ENCODE measurements at regions not wholly inside any gene's neighbourhood (a gene's known extent, or its start where the extent isn't known, plus 50 kb on each side); places are given as distances from the start of the nearest gene placed in this dataset.

DNA sequence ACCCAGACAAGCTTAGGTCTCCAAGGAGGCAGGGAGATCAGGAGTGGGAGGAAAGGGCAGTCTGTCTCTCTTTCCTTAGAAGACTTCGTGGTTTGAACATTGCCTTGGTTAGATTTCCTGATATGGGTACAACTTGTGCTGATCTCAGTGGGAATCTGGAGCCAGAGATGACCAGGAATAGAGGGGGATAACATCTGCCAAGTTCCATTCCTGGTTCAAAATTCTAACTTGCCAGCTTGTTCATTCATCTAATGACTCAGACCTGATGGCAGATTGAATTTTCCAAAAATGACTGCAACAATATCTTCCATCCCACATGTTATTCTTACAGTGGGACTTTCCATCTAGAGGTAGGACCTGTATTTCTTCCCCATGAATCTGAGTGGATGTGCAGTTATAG lies 394.3 kb upstream of the PODXL start:
- Histone ChIP-seq H3K4me1 (peaks cover 0 to 47% (median 10%) of the 10 kb centered on the region in 3 donors), H3K36me3 (no peaks in the 10 kb centered on the region), H3K27ac (peak overlapping the region in 2 of 4 donors; percentile 55 to 61), H3K9me3 (peaks cover 0 to 8% (median 0%) of the 10 kb centered on the region in 3 donors), H3K4me3 (no peak overlapping the region), H3K27me3 (peaks cover 6% of the 10 kb centered on the region)
- 9% methylated on average over 1 of the region's 1 CpG; no CpG with 5 or more reads in 1 of the 2 donors for WGBS, 2 donors (ENCODE audit: low coverage in 1 of 2)
- no peak for ATAC-seq
- TF ChIP-seq EP300 (IDR thresholded peaks at IDR 0.05) (no peak), POLR2AphosphoS5 (IDR thresholded peaks at IDR 0.05) (peak; percentile 84), POLR2A (IDR thresholded peaks at IDR 0.05) (no peak)

DNA sequence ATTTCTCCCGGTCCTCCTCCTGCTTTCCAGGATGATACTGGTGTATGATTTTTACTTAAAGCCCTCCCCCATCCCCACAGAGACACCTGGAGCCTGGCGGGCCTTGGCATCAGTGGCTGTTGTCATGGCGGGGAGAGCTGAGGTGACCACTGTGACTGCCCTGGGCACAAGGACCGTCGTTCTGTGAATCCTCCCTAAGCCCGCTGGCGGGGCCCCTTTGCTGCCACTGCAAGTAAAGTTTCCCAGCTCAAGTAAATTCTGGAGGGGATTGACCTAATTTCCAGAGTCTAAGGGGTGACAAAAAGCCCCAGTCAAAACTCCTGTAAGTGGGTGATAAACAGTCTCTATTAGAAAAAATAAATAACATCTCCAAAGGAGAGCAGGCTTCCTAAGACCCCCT lies 393.2 kb upstream of the PODXL start:
- peaks cover 0 to 8% (median 0%) of the 10 kb centered on the region in 3 donors for H3K9me3 ChIP-seq
- H3K27ac ChIP-seq = peak overlapping the region in 2 of 4 donors; percentile 55 to 61
- ATAC-seq = no peak
- H3K4me3 ChIP-seq = no peak overlapping the region
- peaks cover 0 to 56% (median 10%) of the 10 kb centered on the region in 3 donors for H3K4me1 ChIP-seq
- 86 to 88% methylated on average over 1 to 2 of the region's 7 CpGs for WGBS, 2 donors (ENCODE audit: low coverage in 1 of 2)
- H3K36me3 ChIP-seq = no peaks in the 10 kb centered on the region
- TF ChIP-seq, protein P1, sequence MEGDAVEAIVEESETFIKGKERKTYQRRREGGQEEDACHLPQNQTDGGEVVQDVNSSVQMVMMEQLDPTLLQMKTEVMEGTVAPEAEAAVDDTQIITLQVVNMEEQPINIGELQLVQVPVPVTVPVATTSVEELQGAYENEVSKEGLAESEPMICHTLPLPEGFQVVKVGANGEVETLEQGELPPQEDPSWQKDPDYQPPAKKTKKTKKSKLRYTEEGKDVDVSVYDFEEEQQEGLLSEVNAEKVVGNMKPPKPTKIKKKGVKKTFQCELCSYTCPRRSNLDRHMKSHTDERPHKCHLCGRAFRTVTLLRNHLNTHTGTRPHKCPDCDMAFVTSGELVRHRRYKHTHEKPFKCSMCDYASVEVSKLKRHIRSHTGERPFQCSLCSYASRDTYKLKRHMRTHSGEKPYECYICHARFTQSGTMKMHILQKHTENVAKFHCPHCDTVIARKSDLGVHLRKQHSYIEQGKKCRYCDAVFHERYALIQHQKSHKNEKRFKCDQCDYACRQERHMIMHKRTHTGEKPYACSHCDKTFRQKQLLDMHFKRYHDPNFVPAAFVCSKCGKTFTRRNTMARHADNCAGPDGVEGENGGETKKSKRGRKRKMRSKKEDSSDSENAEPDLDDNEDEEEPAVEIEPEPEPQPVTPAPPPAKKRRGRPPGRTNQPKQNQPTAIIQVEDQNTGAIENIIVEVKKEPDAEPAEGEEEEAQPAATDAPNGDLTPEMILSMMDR (IDR thresholded peaks at IDR 0.05) = no peak
- TF ChIP-seq POLR2A (IDR thresholded peaks at IDR 0.05) = no peak
- no peak for TF ChIP-seq POLR2AphosphoS5 (IDR thresholded peaks at IDR 0.05)
- TF ChIP-seq EP300 (IDR thresholded peaks at IDR 0.05) = no peak
- peaks cover 16% of the 10 kb centered on the region for H3K27me3 ChIP-seq

DNA sequence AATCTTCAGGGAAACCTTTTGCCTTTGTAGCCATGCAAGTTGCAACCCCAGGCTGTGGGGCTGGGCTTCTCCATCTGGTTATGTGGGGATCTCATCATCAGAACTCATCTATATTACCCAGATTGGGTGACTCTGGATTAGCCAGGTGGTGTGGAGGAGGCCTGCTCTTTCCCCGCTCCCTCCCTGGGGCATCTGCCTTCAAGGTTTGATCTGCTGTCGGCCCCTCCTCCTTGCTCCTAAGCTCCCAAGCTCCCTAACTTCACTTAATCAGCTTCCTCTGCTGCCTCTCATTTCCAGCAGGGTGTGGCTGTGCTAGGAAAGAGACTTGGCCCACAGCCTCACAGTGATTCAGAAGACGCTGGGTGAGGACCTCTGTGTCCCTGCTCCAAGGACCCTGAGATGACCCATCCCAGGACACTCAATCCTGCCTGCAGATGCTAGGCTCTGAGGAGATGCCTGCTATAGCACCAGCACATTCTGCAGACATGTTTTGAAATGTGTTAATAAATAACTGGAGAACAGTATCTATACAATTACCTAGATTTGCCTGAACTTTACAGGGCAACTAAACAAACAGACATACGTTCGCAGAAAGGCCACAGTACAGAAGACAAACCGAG lies 392.1 kb upstream of the PODXL start:
- ATAC-seq = peak; percentile 51
- Histone ChIP-seq H3K27me3 (peaks cover 24% of the 10 kb centered on the region), H3K9me3 (peaks cover 0 to 8% (median 0%) of the 10 kb centered on the region in 3 donors), H3K27ac (peak overlapping the region in 2 of 4 donors; percentile 4 to 61), H3K4me1 (peaks cover 0 to 51% (median 10%) of the 10 kb centered on the region in 3 donors), H3K36me3 (no peaks in the 10 kb centered on the region), H3K4me3 (no peak overlapping the region)
- TF ChIP-seq, protein P1 (IDR thresholded peaks at IDR 0.05) = no peak
- TF ChIP-seq EP300 (IDR thresholded peaks at IDR 0.05) = no peak
- TF ChIP-seq POLR2AphosphoS5 (IDR thresholded peaks at IDR 0.05) = peak; percentile 57
- 50 to 60% methylated on average over 2 to 4 of the region's 6 CpGs for WGBS, 2 donors (ENCODE audit: low coverage in 1 of 2)

DNA sequence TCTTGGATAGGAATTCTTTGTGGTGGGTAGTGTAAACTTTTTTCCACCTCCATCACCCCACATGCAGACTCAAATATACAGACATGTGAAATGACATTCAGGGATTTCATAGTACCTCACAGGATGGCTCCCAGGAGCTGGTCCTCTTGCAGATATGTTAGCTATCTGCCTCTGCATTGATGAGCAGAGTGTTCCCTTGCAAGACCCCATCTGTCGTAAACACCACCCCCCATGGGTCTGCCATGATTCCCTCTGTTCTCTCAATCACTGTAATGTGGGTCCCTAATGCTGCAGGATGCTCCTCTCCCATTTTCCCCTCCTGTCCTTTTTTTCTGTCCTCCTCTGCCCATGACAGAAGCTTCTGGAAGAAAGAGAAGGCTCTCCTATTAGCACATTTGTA lies 391.2 kb upstream of the PODXL start:
- WGBS, 2 donors (ENCODE audit: low coverage in 1 of 2) = no CpG with 5 or more reads among the region's 1 CpG
- H3K27me3 ChIP-seq = peaks cover 33% of the 10 kb centered on the region
- H3K4me1 ChIP-seq = peaks cover 0 to 45% (median 10%) of the 10 kb centered on the region in 3 donors
- no peak for TF ChIP-seq POLR2AphosphoS5 (IDR thresholded peaks at IDR 0.05)
- TF ChIP-seq, protein P1 (IDR thresholded peaks at IDR 0.05) = no peak
- no peak for TF ChIP-seq EP300 (IDR thresholded peaks at IDR 0.05)
- no peak for TF ChIP-seq POLR2A (IDR thresholded peaks at IDR 0.05)
- ATAC-seq = no peak
- H3K36me3 ChIP-seq = no peaks in the 10 kb centered on the region
- H3K4me3 ChIP-seq = no peak overlapping the region
- peaks cover 0 to 8% (median 0%) of the 10 kb centered on the region in 3 donors for H3K9me3 ChIP-seq
- no peak overlapping the region for H3K27ac ChIP-seq

DNA sequence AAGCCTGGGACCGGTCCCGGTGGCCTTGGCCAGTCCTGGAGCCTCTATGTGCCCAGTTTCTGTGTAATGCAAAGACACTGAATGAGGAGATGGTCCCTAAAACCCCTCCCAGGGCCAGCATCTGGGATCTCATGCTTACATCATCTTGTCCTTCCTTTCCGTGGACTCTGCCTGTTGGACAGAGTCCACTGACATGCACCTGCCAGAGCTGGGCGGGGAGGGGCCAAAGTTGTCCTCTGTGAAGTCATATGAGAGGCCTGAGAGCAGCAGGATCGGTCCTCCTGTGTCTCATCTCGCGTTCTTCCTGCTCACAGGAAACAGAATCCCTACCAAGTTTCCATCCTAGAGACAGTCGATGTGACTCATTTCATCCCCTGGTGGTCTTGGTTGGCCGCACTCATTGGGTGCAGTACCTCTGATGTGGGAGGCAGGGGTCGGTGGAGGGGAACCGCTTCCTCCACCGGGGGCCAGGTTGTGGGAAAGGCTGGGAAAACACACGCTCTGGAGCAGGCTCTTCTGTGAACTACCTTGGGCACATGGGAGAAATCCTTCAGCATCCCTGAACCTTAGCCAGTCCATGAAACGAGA lies 389.6 kb upstream of the PODXL start:
- no peaks in the 10 kb centered on the region for H3K36me3 ChIP-seq
- H3K4me3 ChIP-seq = peak overlapping the region in 1 of 2 donors; percentile 43
- TF ChIP-seq, protein P1 (IDR thresholded peaks at IDR 0.05) = no peak
- TF ChIP-seq POLR2AphosphoS5 (IDR thresholded peaks at IDR 0.05) (no peak), EP300 (IDR thresholded peaks at IDR 0.05) (no peak), POLR2A (IDR thresholded peaks at IDR 0.05) (no peak)
- WGBS, 2 donors (ENCODE audit: low coverage in 1 of 2) = 100% methylated on average over 1 of the region's 14 CpGs; no CpG with 5 or more reads in 1 of the 2 donors
- no peak overlapping the region for H3K27ac ChIP-seq
- H3K9me3 ChIP-seq = peaks cover 0 to 2% (median 0%) of the 10 kb centered on the region in 3 donors
- peaks cover 0 to 45% (median 10%) of the 10 kb centered on the region in 3 donors for H3K4me1 ChIP-seq
- no peak for ATAC-seq
- peaks cover 36% of the 10 kb centered on the region for H3K27me3 ChIP-seq

Data from gastroesophageal sphincter (tissue), 4 donors.